K562 (cell line): ENCODE measurements at regions not wholly inside any gene's neighbourhood (a gene's known extent, or its start where the extent isn't known, plus 50 kb on each side); places are given as distances from the start of the nearest gene placed in this dataset.

ENCODE experiments used
- ATAC-seq: fragments of 200-7000 bp; cut with Tn5 transposase; 3 replicates; pipeline ENCODE4 v1.9.1; 2020; ENCODE audit warnings: moderate library complexity
- BruUV-seq: library from RNA; stranded (reverse); fragments of 400-500 nt; replicated peaks from 2 replicates; lab custom pipeline; 2021; lab: Mats Ljungman, UMichigan
- CTCF ChIA-PET: fragments of 300-600 bp; formaldehyde crosslinking; extraction: SDS; loops from one replicate; lab custom pipeline; 2021; ENCODE audit warnings: low intra/inter-chr PET ratio; lab: Yijun Ruan, JAX
- POLR2A ChIA-PET: fragments of 300-600, 350-650 bp; sonication (Branson Sonifier 250); formaldehyde crosslinking; extraction: SDS; loops from one replicate; lab custom pipeline; 2021; ENCODE audit warnings: antibody characterized with exemption, inconsistent platforms; lab: Yijun Ruan, JAX
- DNase-seq, 4 experiments: peaks; one replicate each; pipeline versions ENCODE4 v3.0.0 to v3.0.0-alpha.2; 2011 to 2018; ENCODE audit warnings: low spot score in 3 of 4, mixed read lengths in 3 of 4; ENCODE audit errors: extremely low read depth in 1 of 4
- FAIRE-seq: peaks from 2 replicates; lab custom pipeline; 2011; peaks lifted over from hg19 to GRCh38; lab: Jason Lieb, UNC
- H2AFZ ChIP-seq: 2 replicates; pipeline ENCODE4 v1.6.0; 2011; ENCODE audit warnings: low read depth, low read length, control low read depth, inconsistent platforms
- H3K27ac ChIP-seq: fragments of 200-600 bp; 3 replicates; pipeline ENCODE4 v1.8.0; 2011; ENCODE audit warnings: low read depth, mild to moderate bottlenecking, control low read depth, inconsistent platforms, low read length, moderate library complexity, mixed read lengths; ENCODE audit errors: extremely low read depth
- H3K27me3 ChIP-seq, 2 experiments: fragments of 300-600 bp in 1 of 2; 2 replicates in 1 of 2; 3 replicates in 1 of 2; pipeline versions ENCODE4 v1.6.0 to v1.8.0; 2011; ENCODE audit warnings: inconsistent platforms in 2 of 2, low read length in 2 of 2, mild to moderate bottlenecking in 1 of 2, mixed read lengths in 1 of 2, moderate library complexity in 1 of 2; ENCODE audit not compliant: control insufficient read depth in 2 of 2, insufficient read depth in 2 of 2
- H3K36me3 ChIP-seq: fragments of 300-600 bp; 3 replicates; pipeline ENCODE4 v1.8.0; 2011; ENCODE audit warnings: mild to moderate bottlenecking, low read length, inconsistent platforms; ENCODE audit not compliant: control insufficient read depth, insufficient read depth
- H3K4me1 ChIP-seq, 2 experiments: fragments of 200-600 bp in 1 of 2; replicated peaks in 1 of 2; 2 replicates in 1 of 2; 3 replicates in 1 of 2; pipeline versions ENCODE4 v1.5.1 to v1.8.0; 2011; ENCODE audit warnings: inconsistent platforms in 2 of 2, low read length in 2 of 2, mild to moderate bottlenecking in 1 of 2, mixed read lengths in 1 of 2, moderate library complexity in 1 of 2; ENCODE audit not compliant: control insufficient read depth in 2 of 2, insufficient read depth in 2 of 2
- H3K4me2 ChIP-seq: 2 replicates; pipeline ENCODE4 v1.6.1; 2011; ENCODE audit warnings: low read length, control low read depth, inconsistent platforms, mixed read lengths; ENCODE audit not compliant: insufficient read depth
- H3K4me3 ChIP-seq: fragments of 200-600 bp; sonication (generic), shearing (Covaris generic); 2 replicates; pipeline ENCODE4 v1.5.1; 2016; ENCODE audit warnings: control low read depth, inconsistent platforms
- H3K79me2 ChIP-seq: fragments of 200-600 bp; 3 replicates; pipeline ENCODE4 v1.8.0; 2011; ENCODE audit warnings: low read length, inconsistent platforms; ENCODE audit not compliant: control insufficient read depth, insufficient read depth
- H3K9ac ChIP-seq, 2 experiments: 2 replicates each; pipeline versions ENCODE4 v1.6.0 to v1.6.1; 2011; ENCODE audit warnings: low read depth in 2 of 2, low read length in 2 of 2, control low read depth in 1 of 2, inconsistent platforms in 1 of 2, mild to moderate bottlenecking in 1 of 2, mixed read lengths in 1 of 2; ENCODE audit not compliant: insufficient read depth in 1 of 2
- H3K9me1 ChIP-seq: one replicate; pipeline ENCODE4 v1.6.0; 2011; ENCODE audit warnings: inconsistent platforms, mild to moderate bottlenecking, low read length, moderate library complexity; ENCODE audit not compliant: control insufficient read depth, insufficient read depth
- H3K9me3 ChIP-seq: replicated peaks from 2 replicates; pipeline ENCODE4 v1.5.1; 2011; ENCODE audit warnings: low read depth, low read length, inconsistent platforms; ENCODE audit not compliant: control insufficient read depth, insufficient read depth
- H4K20me1 ChIP-seq: replicated peaks from 2 replicates; pipeline ENCODE4 v1.6.1; 2011; ENCODE audit warnings: low read length, inconsistent platforms, mixed read lengths; ENCODE audit not compliant: control insufficient read depth, insufficient read depth
- ERF ChIP-seq: fragments of 450-650 bp; formaldehyde crosslinking; IDR thresholded peaks from 2 replicates; pipeline ENCODE4 v1.4.0; 2020; ENCODE audit warnings: mild to moderate bottlenecking, mixed read lengths
- KLF16 ChIP-seq: IDR thresholded peaks from 2 replicates; pipeline ENCODE4 v1.6.1; 2016; ENCODE audit warnings: antibody characterized with exemption
- MTA1 ChIP-seq: fragments of 450-650 bp; IDR thresholded peaks from 2 replicates; pipeline ENCODE4 v1.6.1; 2017; ENCODE audit warnings: borderline replicate concordance
- NCOA4 ChIP-seq: fragments of 450-650 bp; IDR thresholded peaks from 2 replicates; pipeline ENCODE4 v1.6.1; 2018; ENCODE audit warnings: mild to moderate bottlenecking; ENCODE audit not compliant: partially characterized antibody
- NRF1 ChIP-seq, 2 experiments: fragments of 450-650 bp; IDR thresholded peaks in 1 of 2; conservative IDR thresholded peaks in 1 of 2; 2 replicates each; pipeline ENCODE4 v1.6.1; 2014; ENCODE audit warnings: mild to moderate bottlenecking in 2 of 2
- NUFIP1 ChIP-seq: fragments of 450-650 bp; IDR thresholded peaks from 2 replicates; pipeline ENCODE4 v1.6.1; 2018; ENCODE audit not compliant: partially characterized antibody
- POLR2AphosphoS5 ChIP-seq: IDR thresholded peaks from 2 replicates; pipeline ENCODE4 v1.6.1; 2011; ENCODE audit warnings: mild to moderate bottlenecking, low read depth, low read length, moderate library complexity; ENCODE audit not compliant: control insufficient read depth, insufficient read depth
- SLC30A9 ChIP-seq: fragments of 250-450 bp; sonication (Bioruptor Pico); IDR thresholded peaks from 2 replicates; pipeline ENCODE4 v1.8.0; 2022; ENCODE audit warnings: mild to moderate bottlenecking, moderate library complexity
- ZNF436 ChIP-seq: fragments of 250-450, 450-650 bp; sonication (Bioruptor Pico); formaldehyde crosslinking; IDR thresholded peaks from 2 replicates; pipeline ENCODE4 v1.7.0; 2020; ENCODE audit warnings: mild to moderate bottlenecking
- WGBS: fragments of 100-300 bp; shearing (Covaris generic); methylation state at CpG from one replicate; pipeline ENCODE4 v1.1.6; 2016; ENCODE audit warnings: low coverage, mixed read lengths; ENCODE audit not compliant: insufficient coverage; ENCODE audit errors: missing lambda C conversion rate; 5-methylcytosine and 5-hydroxymethylcytosine counted together
- in situ Hi-C: fragments of 300-500 bp; cut with MboI; formaldehyde crosslinking; loops from 4 replicates; pipeline ENCODE4 v1.15.0; 2018; ENCODE audit warnings: inconsistent platforms, mixed read lengths
- intact Hi-C: fragments of 100-400 bp; cut with micrococcal nuclease; formaldehyde crosslinking; loops from 2 replicates; pipeline ENCODE4 v1.14.2; 2022
- TF ChIP-seq, protein P1 (sequence below): IDR thresholded peaks from 2 replicates; pipeline ENCODE4 v1.6.1; 2014; ENCODE audit warnings: antibody characterized with exemption

- Histone ChIP-seq H3K9me3 (no peaks in the 10 kb centered on the region), H3K36me3 (no peaks in the 10 kb centered on the region), H2AFZ (no peak overlapping the region), H3K9ac (no peak overlapping the region), H3K79me2 (no peaks in the 10 kb centered on the region), H3K4me1 (no peaks in the 10 kb centered on the region), H3K9me1 (no peaks in the 10 kb centered on the region), H3K4me2 (no peak overlapping the region), H3K4me3 (no peak overlapping the region), H4K20me1 (no peaks in the 10 kb centered on the region), H3K27me3 (no peaks in the 10 kb centered on the region), H3K27ac (no peak overlapping the region)
- FAIRE-seq (no peak), ATAC-seq (no peak), DNase-seq (no peak)
- intact Hi-C loops = no loop called here
- ChIA-PET POLR2A (no interaction called here), CTCF (no interaction called here)
- TF ChIP-seq NUFIP1 = no peak
- TF ChIP-seq SLC30A9 (CRISPR knock-in tag) = no peak
- no peak for TF ChIP-seq POLR2AphosphoS5
- TF ChIP-seq ZNF436 (CRISPR knock-in tag) = no peak
- no peak for TF ChIP-seq MTA1
- TF ChIP-seq, protein P1, sequence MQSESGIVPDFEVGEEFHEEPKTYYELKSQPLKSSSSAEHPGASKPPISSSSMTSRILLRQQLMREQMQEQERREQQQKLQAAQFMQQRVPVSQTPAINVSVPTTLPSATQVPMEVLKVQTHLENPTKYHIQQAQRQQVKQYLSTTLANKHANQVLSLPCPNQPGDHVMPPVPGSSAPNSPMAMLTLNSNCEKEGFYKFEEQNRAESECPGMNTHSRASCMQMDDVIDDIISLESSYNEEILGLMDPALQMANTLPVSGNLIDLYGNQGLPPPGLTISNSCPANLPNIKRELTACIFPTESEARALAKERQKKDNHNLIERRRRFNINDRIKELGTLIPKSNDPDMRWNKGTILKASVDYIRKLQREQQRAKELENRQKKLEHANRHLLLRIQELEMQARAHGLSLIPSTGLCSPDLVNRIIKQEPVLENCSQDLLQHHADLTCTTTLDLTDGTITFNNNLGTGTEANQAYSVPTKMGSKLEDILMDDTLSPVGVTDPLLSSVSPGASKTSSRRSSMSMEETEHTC = no peak
- TF ChIP-seq KLF16 = no peak
- TF ChIP-seq ERF (CRISPR knock-in tag) = no peak
- TF ChIP-seq NRF1 (conservative IDR thresholded peaks at IDR 0.05 in 1 of 2, IDR thresholded peaks at IDR 0.05 in 1 of 2) = no peak
- no peak for TF ChIP-seq NCOA4
- WGBS = 0% methylated on average over 7 of the region's 7 CpGs
- in situ Hi-C loops = no loop called here
- no TSS peak for BruUV-seq
Observed at GRCh38 chrX:10697616-10698317, 77.4 kb upstream of the MID1 start.
